GM19238 (cell line): ENCODE measurements at regions not wholly inside any gene's neighbourhood (a gene's known extent, or its start where the extent isn't known, plus 50 kb on each side); places are given as distances from the start of the nearest gene placed in this dataset.

Experiments
- DNase-seq: peaks from one replicate; pipeline ENCODE4 v3.0.0; 2011; ENCODE audit warnings: low spot score; ENCODE audit not compliant: insufficient read length

- DNase-seq, result no peak
These were observed 60.6 kb upstream of the MYRIP start for GRCh38 chr3:39748763-39749162.

- no peak for DNase-seq
These were observed 58.7 kb upstream of the MYRIP start for GRCh38 chr3:39750712-39751111.

- DNase-seq, result no peak
These were observed 58.1 kb upstream of the MYRIP start for GRCh38 chr3:39751286-39751685.

- no peak for DNase-seq
These were observed 57.3 kb upstream of the MYRIP start for GRCh38 chr3:39752019-39752637.

- DNase-seq, result no peak
These were observed 56.7 kb upstream of the MYRIP start for GRCh38 chr3:39752751-39753150.

GRCh38 chr3:39753391-39753790 lies 56.0 kb upstream of the MYRIP start:
- DNase-seq, result no peak

GRCh38 chr3:39754549-39754948 lies 54.9 kb upstream of the MYRIP start:
- no peak for DNase-seq

- no peak for DNase-seq
These were observed 54.3 kb upstream of the MYRIP start for GRCh38 chr3:39755100-39755499.

- no peak for DNase-seq
These were observed 52.1 kb upstream of the MYRIP start for GRCh38 chr3:39757307-39757706.
